H1 (cell line): ENCODE measurements at regions not wholly inside any gene's neighbourhood (a gene's known extent, or its start where the extent isn't known, plus 50 kb on each side); places are given as distances from the start of the nearest gene placed in this dataset.

Experiments used
- NANOG ChIP-seq: IDR thresholded peaks from 2 replicates; pipeline ENCODE4 v1.6.1; 2011; ENCODE audit warnings: low read length, low read depth, mild to moderate bottlenecking, inconsistent platforms; ENCODE audit not compliant: insufficient read depth, poor library complexity, severe bottlenecking
- TF ChIP-seq, protein P1 (sequence below), 3 experiments: IDR thresholded peaks; 1 replicate in 2 of 3; 2 replicates in 1 of 3; pipeline versions ENCODE4 v1.5.1 to v1.6.1; 2011; ENCODE audit warnings: low read length in 3 of 3, mild to moderate bottlenecking in 3 of 3, inconsistent platforms in 2 of 3, low read depth in 1 of 3, moderate library complexity in 1 of 3; ENCODE audit not compliant: insufficient read depth in 1 of 3; ENCODE audit errors: control extremely low read depth in 1 of 3

DNA sequence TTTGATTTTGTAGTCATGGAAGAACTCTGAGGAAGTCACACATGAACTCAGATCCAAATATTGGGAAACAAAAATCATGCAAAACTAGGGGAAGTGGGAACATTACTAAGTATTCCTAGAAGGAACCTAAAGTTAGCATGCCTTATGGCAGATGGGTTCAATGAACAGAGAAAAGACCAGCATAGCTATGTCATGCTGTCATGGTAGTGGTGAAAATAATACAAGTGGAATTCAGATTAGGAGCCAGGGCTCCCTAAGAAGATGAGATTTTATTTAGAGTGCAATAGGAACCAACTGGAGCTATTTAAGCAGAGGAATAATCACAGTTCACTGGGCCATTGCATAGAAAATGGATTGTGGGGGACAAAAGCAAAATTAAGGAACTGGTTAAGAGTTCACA lies 134.0 kb downstream of the DIO2 start (continued):
- TF ChIP-seq, protein P1, sequence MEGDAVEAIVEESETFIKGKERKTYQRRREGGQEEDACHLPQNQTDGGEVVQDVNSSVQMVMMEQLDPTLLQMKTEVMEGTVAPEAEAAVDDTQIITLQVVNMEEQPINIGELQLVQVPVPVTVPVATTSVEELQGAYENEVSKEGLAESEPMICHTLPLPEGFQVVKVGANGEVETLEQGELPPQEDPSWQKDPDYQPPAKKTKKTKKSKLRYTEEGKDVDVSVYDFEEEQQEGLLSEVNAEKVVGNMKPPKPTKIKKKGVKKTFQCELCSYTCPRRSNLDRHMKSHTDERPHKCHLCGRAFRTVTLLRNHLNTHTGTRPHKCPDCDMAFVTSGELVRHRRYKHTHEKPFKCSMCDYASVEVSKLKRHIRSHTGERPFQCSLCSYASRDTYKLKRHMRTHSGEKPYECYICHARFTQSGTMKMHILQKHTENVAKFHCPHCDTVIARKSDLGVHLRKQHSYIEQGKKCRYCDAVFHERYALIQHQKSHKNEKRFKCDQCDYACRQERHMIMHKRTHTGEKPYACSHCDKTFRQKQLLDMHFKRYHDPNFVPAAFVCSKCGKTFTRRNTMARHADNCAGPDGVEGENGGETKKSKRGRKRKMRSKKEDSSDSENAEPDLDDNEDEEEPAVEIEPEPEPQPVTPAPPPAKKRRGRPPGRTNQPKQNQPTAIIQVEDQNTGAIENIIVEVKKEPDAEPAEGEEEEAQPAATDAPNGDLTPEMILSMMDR (IDR thresholded peaks at IDR 0.05; ENCODE audit: control extremely low read depth in 1 of 3, insufficient read depth in 1 of 3, low read depth in 1 of 3, low read length in 3 of 3) = no peak
- no peak for TF ChIP-seq NANOG
